ENCODE measurements at regions not wholly inside any gene's neighbourhood (a gene's known extent, or its start where the extent isn't known, plus 50 kb on each side); places are given as distances from the start of the nearest gene placed in this dataset.

- H3K27me3 Mint-ChIP-seq = no peaks in the 10 kb centered on the region
- H3K27ac Mint-ChIP-seq = no peak overlapping the region
Measured at GRCh38 chr9:26261503-26262330, 583.5 kb upstream of the TUSC1 start.

GRCh38 chr9:26260238-26260637, 582.0 kb upstream of the TUSC1 start:
- no peak overlapping the region for H3K27ac Mint-ChIP-seq
- TF ChIP-seq CTCF (IDR thresholded peaks at IDR 0.05) = no peak
- no peak for DNase-seq
- H3K4me1 Mint-ChIP-seq (ENCODE audit: low read depth) = no peaks in the 10 kb centered on the region
- H3K4me3 Mint-ChIP-seq = no peak overlapping the region
- peaks cover 8% of the 10 kb centered on the region for H3K9me3 Mint-ChIP-seq
- no peaks in the 10 kb centered on the region for H3K36me3 Mint-ChIP-seq (ENCODE audit: low read depth)
- intact Hi-C loops (cut with DNase I, micrococcal nuclease) = no loop called here
- Histone ChIP-seq H3K9me3 (ENCODE audit: control insufficient read depth in 1 of 2, insufficient read depth in 1 of 2, low read length in 2 of 2) (no peaks in the 10 kb centered on the region), H3K27ac (ENCODE audit: low read depth in 1 of 2, low read length in 2 of 2) (no peak overlapping the region), H3K4me1 (ENCODE audit: insufficient read depth, low read length) (no peaks in the 10 kb centered on the region), H3K36me3 (ENCODE audit: insufficient read depth, low read length) (no peaks in the 10 kb centered on the region), H3K4me3 (ENCODE audit: low read length) (no peak overlapping the region), H3K27me3 (ENCODE audit: control insufficient read depth in 1 of 2, insufficient read depth in 2 of 2, low read length in 2 of 2) (no peaks in the 10 kb centered on the region)
- ChIA-PET CTCF (no interaction called here), POLR2A (no interaction called here)
- no peaks in the 10 kb centered on the region for H3K27me3 Mint-ChIP-seq
- ATAC-seq (ENCODE audit: poor library complexity) = no peak

More at GRCh38 chr9:26261503-26262330, 583.5 kb upstream of the TUSC1 start:
- ATAC-seq (ENCODE audit: poor library complexity) (no peak), DNase-seq (no peak)
- Mint-ChIP-seq H3K4me3 (no peak overlapping the region), H3K4me1 (ENCODE audit: low read depth) (no peaks in the 10 kb centered on the region), H3K36me3 (ENCODE audit: low read depth) (no peaks in the 10 kb centered on the region), H3K9me3 (peaks cover 8% of the 10 kb centered on the region)
- intact Hi-C loops (cut with DNase I, micrococcal nuclease) = no loop called here
- CTCF ChIA-PET = no interaction called here
- H3K36me3 ChIP-seq (ENCODE audit: insufficient read depth, low read length) = no peaks in the 10 kb centered on the region
- POLR2A ChIA-PET = no interaction called here
- H3K4me3 ChIP-seq (ENCODE audit: low read length) = no peak overlapping the region
- no peaks in the 10 kb centered on the region for H3K4me1 ChIP-seq (ENCODE audit: insufficient read depth, low read length)
- H3K27ac ChIP-seq (ENCODE audit: low read depth in 1 of 2, low read length in 2 of 2) = no peak overlapping the region
- no peaks in the 10 kb centered on the region for H3K9me3 ChIP-seq (ENCODE audit: control insufficient read depth in 1 of 2, insufficient read depth in 1 of 2, low read length in 2 of 2)
- no peak for TF ChIP-seq CTCF (IDR thresholded peaks at IDR 0.05)
- H3K27me3 ChIP-seq (ENCODE audit: control insufficient read depth in 1 of 2, insufficient read depth in 2 of 2, low read length in 2 of 2) = no peaks in the 10 kb centered on the region

- Histone ChIP-seq H3K36me3 (ENCODE audit: insufficient read depth, low read length) (no peaks in the 10 kb centered on the region), H3K27me3 (ENCODE audit: control insufficient read depth in 1 of 2, insufficient read depth in 2 of 2, low read length in 2 of 2) (no peaks in the 10 kb centered on the region), H3K4me3 (ENCODE audit: low read length) (no peak overlapping the region), H3K27ac (ENCODE audit: low read depth in 1 of 2, low read length in 2 of 2) (no peak overlapping the region), H3K9me3 (ENCODE audit: control insufficient read depth in 1 of 2, insufficient read depth in 1 of 2, low read length in 2 of 2) (peaks cover 0 to 11% of the 10 kb centered on the region in 2 experiments), H3K4me1 (ENCODE audit: insufficient read depth, low read length) (no peaks in the 10 kb centered on the region)
- H3K27ac Mint-ChIP-seq = no peak overlapping the region
- no peaks in the 10 kb centered on the region for H3K27me3 Mint-ChIP-seq
- DNase-seq (no peak), ATAC-seq (ENCODE audit: poor library complexity) (no peak)
- H3K9me3 Mint-ChIP-seq = peaks cover 15% of the 10 kb centered on the region
- CTCF ChIA-PET = no interaction called here
- POLR2A ChIA-PET = no interaction called here
- intact Hi-C loops (cut with DNase I, micrococcal nuclease) = no loop called here
- H3K4me1 Mint-ChIP-seq (ENCODE audit: low read depth) = no peaks in the 10 kb centered on the region
- no peak overlapping the region for H3K4me3 Mint-ChIP-seq
- no peaks in the 10 kb centered on the region for H3K36me3 Mint-ChIP-seq (ENCODE audit: low read depth)
- no peak for TF ChIP-seq CTCF (IDR thresholded peaks at IDR 0.05)
Measured at GRCh38 chr9:26247861-26248260, 569.6 kb upstream of the TUSC1 start.

All from CD4-positive, alpha-beta T cell (primary cell).